Endothelial cell of umbilical vein (primary cell): ENCODE measurements at regions not wholly inside any gene's neighbourhood (a gene's known extent, or its start where the extent isn't known, plus 50 kb on each side); places are given as distances from the start of the nearest gene placed in this dataset.

Experiments
- BruUV-seq: library from RNA; stranded (reverse); fragments of 400-500 nt; replicated peaks from 2 replicates; lab custom pipeline; 2021; lab: Mats Ljungman, UMichigan
- CTCF ChIA-PET: fragments of 300-600, 350-600 bp; sonication (Branson Sonifier 250); formaldehyde crosslinking; loops from one replicate; lab custom pipeline; 2021; ENCODE audit warnings: antibody characterized with exemption, inconsistent platforms; lab: Charles Lee
- POLR2A ChIA-PET: fragments of 300-600, 350-600 bp; sonication (Branson Sonifier 250); formaldehyde crosslinking; loops from one replicate; lab custom pipeline; 2021; ENCODE audit warnings: antibody characterized with exemption, inconsistent platforms; lab: Charles Lee
- DNase-seq: peaks from one replicate; pipeline ENCODE4 v3.0.0-alpha.2; 2011; ENCODE audit warnings: low read depth, low spot score
- FAIRE-seq: peaks from 2 replicates; lab custom pipeline; 2011; peaks lifted over from hg19 to GRCh38; lab: Jason Lieb, UNC
- H2AFZ ChIP-seq: 2 replicates; pipeline ENCODE4 v1.6.0; 2012; ENCODE audit warnings: low read depth, low read length, control low read depth, inconsistent platforms
- H3K27ac ChIP-seq: 2 replicates; pipeline ENCODE4 v1.5.1; 2011; ENCODE audit warnings: low read depth, mild to moderate bottlenecking, control low read depth, low read length, moderate library complexity; ENCODE audit not compliant: insufficient read depth
- H3K27me3 ChIP-seq, 2 experiments: 2 replicates each; pipeline versions ENCODE4 v1.6.0 to v1.6.1; 2011; ENCODE audit warnings: low read length in 2 of 2, mixed read lengths in 1 of 2; ENCODE audit not compliant: control insufficient read depth in 2 of 2, insufficient read depth in 2 of 2
- H3K36me3 ChIP-seq, 2 experiments: 2 replicates in 1 of 2; 3 replicates in 1 of 2; pipeline ENCODE4 v1.5.1; 2011; ENCODE audit warnings: low read length in 2 of 2, mild to moderate bottlenecking in 1 of 2, moderate library complexity in 1 of 2; ENCODE audit not compliant: control insufficient read depth in 2 of 2, insufficient read depth in 2 of 2; ENCODE audit errors: extremely low read depth in 1 of 2
- H3K4me1 ChIP-seq: 3 replicates; pipeline ENCODE4 v1.5.1; 2011; ENCODE audit warnings: mild to moderate bottlenecking, low read length; ENCODE audit not compliant: control insufficient read depth, insufficient read depth; ENCODE audit errors: extremely low read depth
- H3K4me2 ChIP-seq: 2 replicates; pipeline ENCODE4 v1.6.1; 2011; ENCODE audit warnings: low read length, control low read depth, mixed read lengths; ENCODE audit not compliant: insufficient read depth
- H3K4me3 ChIP-seq, 3 experiments: fragments of 200-600 bp in 1 of 3; sonication (generic), shearing (Covaris generic) in 1 of 3; replicated peaks in 1 of 3; 2 replicates each; pipeline ENCODE4 v1.5.1; 2011 to 2016; ENCODE audit warnings: control low read depth in 3 of 3, low read length in 3 of 3, mild to moderate bottlenecking in 2 of 3, inconsistent platforms in 1 of 3, low read depth in 1 of 3, moderate library complexity in 1 of 3; ENCODE audit not compliant: insufficient read depth in 1 of 3
- H3K79me2 ChIP-seq: 2 replicates; pipeline ENCODE4 v1.6.0; 2012; ENCODE audit warnings: low read length, inconsistent platforms; ENCODE audit not compliant: control insufficient read depth, insufficient read depth
- H3K9ac ChIP-seq: replicated peaks from 2 replicates; pipeline ENCODE3; 2011; ENCODE audit warnings: low read length, control low read depth; ENCODE audit not compliant: insufficient read depth; ENCODE audit errors: extremely low read depth
- H3K9me1 ChIP-seq: replicated peaks from 3 replicates; pipeline ENCODE4 v1.6.0; 2011; ENCODE audit warnings: mild to moderate bottlenecking, low read length; ENCODE audit not compliant: control insufficient read depth, insufficient read depth; ENCODE audit errors: extremely low read depth
- H3K9me3 ChIP-seq: replicated peaks from 2 replicates; pipeline ENCODE4 v1.5.1; 2012; ENCODE audit warnings: low read length, inconsistent platforms; ENCODE audit not compliant: control insufficient read depth, insufficient read depth
- H4K20me1 ChIP-seq: replicated peaks from 2 replicates; pipeline ENCODE3; 2011; ENCODE audit warnings: mild to moderate bottlenecking, low read length; ENCODE audit not compliant: control insufficient read depth, insufficient read depth; ENCODE audit errors: extremely low read depth
- CTCF ChIP-seq, 2 donors: IDR thresholded peaks; 1 replicate in 1 of 2; 2 replicates in 1 of 2; pipeline ENCODE4 v1.5.1; 2011; ENCODE audit warnings: low read length in 2 of 2, mild to moderate bottlenecking in 2 of 2, moderate library complexity in 2 of 2, control low read depth in 1 of 2, inconsistent platforms in 1 of 2, low read depth in 1 of 2; ENCODE audit not compliant: insufficient read depth in 1 of 2; ENCODE audit errors: extremely low read depth in 1 of 2
- EZH2 ChIP-seq: IDR thresholded peaks from 2 replicates; pipeline ENCODE4 v1.6.1; 2012; ENCODE audit warnings: borderline replicate concordance, low read depth, mild to moderate bottlenecking, moderate library complexity, low read length, inconsistent platforms; ENCODE audit not compliant: severe bottlenecking
- FOS ChIP-seq: IDR thresholded peaks from 2 replicates; pipeline ENCODE4 v1.6.1; 2011; ENCODE audit warnings: mild to moderate bottlenecking, low read length, moderate library complexity, borderline replicate concordance; ENCODE audit not compliant: insufficient read depth
- GATA2 ChIP-seq: IDR thresholded peaks from 2 replicates; pipeline ENCODE4 v1.7.0; 2011; ENCODE audit warnings: low read depth, mild to moderate bottlenecking, moderate library complexity, mixed read lengths, low read length; ENCODE audit not compliant: insufficient read length, insufficient read depth
- JUN ChIP-seq: IDR thresholded peaks from 2 replicates; pipeline ENCODE4 v1.6.1; 2011; ENCODE audit warnings: borderline replicate concordance, low read depth; ENCODE audit not compliant: insufficient read length, insufficient read depth
- MYC ChIP-seq: IDR thresholded peaks from one replicate; pipeline ENCODE4 v1.6.1; 2011; ENCODE audit warnings: mild to moderate bottlenecking, low read depth, low read length
- POLR2A ChIP-seq: IDR thresholded peaks from 2 replicates; pipeline ENCODE4 v1.6.1; 2012; ENCODE audit warnings: low read depth, mild to moderate bottlenecking, control low read depth, low read length
- dilution Hi-C: fragments of 300-500 bp; cut with MboI; formaldehyde crosslinking; loops from one replicate; pipeline ENCODE4 v1.15.0; 2019; ENCODE audit warnings: low sequenced_read_pairs; ENCODE audit not compliant: extremely low pct_ligation_motif_present
- intact Hi-C: fragments of 100-400 bp; cut with micrococcal nuclease; formaldehyde crosslinking; loops from one replicate; pipeline ENCODE4 v1.10.0; 2022

- H3K36me3 ChIP-seq: no peaks in the 10 kb centered on the region
- no peaks in the 10 kb centered on the region for H4K20me1 ChIP-seq
- intact Hi-C loops (no loop called here), dilution Hi-C loops (no loop called here)
- no peaks in the 10 kb centered on the region for H3K79me2 ChIP-seq
- DNase-seq: no peak
- no peaks in the 10 kb centered on the region for H3K4me1 ChIP-seq
- H3K27me3 ChIP-seq: no peaks in the 10 kb centered on the region
- H2AFZ ChIP-seq: no peak overlapping the region
- H3K27ac ChIP-seq: no peak overlapping the region
- ChIA-PET POLR2A (no interaction called here), CTCF (no interaction called here)
- no peak overlapping the region for H3K9ac ChIP-seq
- H3K4me3 ChIP-seq: no peak overlapping the region
- no peaks in the 10 kb centered on the region for H3K9me1 ChIP-seq
- no peak for FAIRE-seq
- BruUV-seq: no TSS peak
- H3K4me2 ChIP-seq: no peak overlapping the region
- H3K9me3 ChIP-seq: no peaks in the 10 kb centered on the region
- TF ChIP-seq EZH2 (no peak), GATA2 (no peak), CTCF (IDR thresholded peaks at IDR 0.05; ENCODE audit: extremely low read depth in 1 of 2, insufficient read depth in 1 of 2, low read depth in 1 of 2, low read length in 2 of 2) (no peak), MYC (no peak), POLR2A (no peak), JUN (no peak), FOS (no peak)
Measured at GRCh38 chr4:189313064-189313463, 627.6 kb upstream of the FRG1 start.
